ENCODE measurements at regions not wholly inside any gene's neighbourhood (a gene's known extent, or its start where the extent isn't known, plus 50 kb on each side); places are given as distances from the start of the nearest gene placed in this dataset.
"Not testable (repeated sequence)": the region's sequence is repeated elsewhere in the genome, so short reads cannot be mapped to it uniquely, and the experiment has no call there.

- no peak for DNase-seq (ENCODE audit: low spot score)
Measured at GRCh38 chr7:12827920-12828319, 140.5 kb downstream of the ARL4A start.

- no peak for DNase-seq (ENCODE audit: low spot score)
Measured at GRCh38 chr7:12831024-12831423, 143.6 kb downstream of the ARL4A start.

- DNase-seq (ENCODE audit: low spot score) = no peak
Measured at GRCh38 chr7:12833829-12834228, 146.4 kb downstream of the ARL4A start.

- no peak for DNase-seq (ENCODE audit: low spot score)
Measured at GRCh38 chr7:12834782-12835181, 147.3 kb downstream of the ARL4A start.

- no peak for DNase-seq (ENCODE audit: low spot score)
Measured at GRCh38 chr7:12839508-12840153, 152.2 kb downstream of the ARL4A start.

GRCh38 chr7:12844732-12845131, 157.3 kb downstream of the ARL4A start:
- not testable (repeated sequence) for DNase-seq (ENCODE audit: low spot score)

- no peak for DNase-seq (ENCODE audit: low spot score)
Measured at GRCh38 chr7:12847001-12847400, 159.6 kb downstream of the ARL4A start.

GRCh38 chr7:12851142-12851541, 163.7 kb downstream of the ARL4A start:
- no peak for DNase-seq (ENCODE audit: low spot score)

GRCh38 chr7:12851841-12852240, 164.4 kb downstream of the ARL4A start:
- DNase-seq (ENCODE audit: low spot score) = no peak

GRCh38 chr7:12855036-12855435, 167.6 kb downstream of the ARL4A start:
- DNase-seq (ENCODE audit: low spot score) = no peak

GRCh38 chr7:12859761-12860160, 172.3 kb downstream of the ARL4A start:
- no peak for DNase-seq (ENCODE audit: low spot score)

- DNase-seq (ENCODE audit: low spot score) = no peak
Measured at GRCh38 chr7:12861070-12861469, 173.6 kb downstream of the ARL4A start.

- no peak for DNase-seq (ENCODE audit: low spot score)
Measured at GRCh38 chr7:12862146-12862545, 174.7 kb downstream of the ARL4A start.

- no peak for DNase-seq (ENCODE audit: low spot score)
Measured at GRCh38 chr7:12864470-12865046, 177.1 kb downstream of the ARL4A start.

- no peak for DNase-seq (ENCODE audit: low spot score)
Measured at GRCh38 chr7:12865593-12865992, 178.2 kb downstream of the ARL4A start.

GRCh38 chr7:12866207-12866606, 178.8 kb downstream of the ARL4A start:
- no peak for DNase-seq (ENCODE audit: low spot score)

GRCh38 chr7:12868027-12868426, 180.6 kb downstream of the ARL4A start:
- no peak for DNase-seq (ENCODE audit: low spot score)

GRCh38 chr7:12870219-12870618, 182.8 kb downstream of the ARL4A start:
- DNase-seq (ENCODE audit: low spot score) = no peak

- no peak for DNase-seq (ENCODE audit: low spot score)
Measured at GRCh38 chr7:12872487-12872886, 185.1 kb downstream of the ARL4A start.

- DNase-seq (ENCODE audit: low spot score) = no peak
Measured at GRCh38 chr7:12873571-12873970, 186.1 kb downstream of the ARL4A start.

- no peak for DNase-seq (ENCODE audit: low spot score)
Measured at GRCh38 chr7:12879139-12879538, 191.7 kb downstream of the ARL4A start.

GRCh38 chr7:12881712-12882111, 194.3 kb downstream of the ARL4A start:
- no peak for DNase-seq (ENCODE audit: low spot score)

GRCh38 chr7:12882710-12883109, 195.3 kb downstream of the ARL4A start:
- DNase-seq (ENCODE audit: low spot score) = no peak

- DNase-seq (ENCODE audit: low spot score) = no peak
Measured at GRCh38 chr7:12884033-12884432, 196.6 kb downstream of the ARL4A start.
